ENCODE measurements at regions not wholly inside any gene's neighbourhood (a gene's known extent, or its start where the extent isn't known, plus 50 kb on each side); places are given as distances from the start of the nearest gene placed in this dataset.

GRCh38 chr17:73694491-73694890 lies 50.2 kb upstream of the SDK2 start:
- no peak for ATAC-seq

DNA sequence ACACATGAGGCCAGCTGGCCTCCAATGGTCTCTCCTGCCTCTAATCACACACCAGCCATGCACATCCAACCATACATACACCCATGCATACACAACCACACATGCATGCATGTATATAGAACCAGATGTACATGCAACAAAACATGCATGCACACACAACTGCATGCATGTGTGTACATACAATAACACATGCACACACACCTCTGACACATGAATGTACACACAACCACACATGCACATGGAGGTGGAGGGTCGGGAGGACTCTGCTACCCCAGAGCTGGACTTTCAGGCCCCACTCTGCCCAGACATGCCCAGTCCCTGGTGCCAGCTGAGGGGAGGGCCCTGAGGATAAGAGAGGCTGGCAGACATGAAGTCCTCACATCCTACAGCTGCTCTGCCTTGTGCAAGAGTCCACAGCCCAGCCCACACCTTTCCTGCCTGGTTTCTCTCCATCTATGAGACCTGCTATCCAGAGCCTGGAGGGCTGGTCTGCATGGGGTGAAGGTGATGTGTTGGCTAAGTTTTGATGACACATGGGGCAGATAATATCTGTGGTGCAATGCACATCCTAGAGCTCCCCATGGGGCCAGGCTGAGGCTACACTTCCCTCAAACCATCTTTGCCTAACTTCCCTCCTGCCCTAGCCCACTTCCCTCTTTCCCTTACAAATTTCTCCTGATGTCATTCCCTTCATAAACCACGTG lies 50.9 kb upstream of the SDK2 start:
- ATAC-seq, result no peak

DNA sequence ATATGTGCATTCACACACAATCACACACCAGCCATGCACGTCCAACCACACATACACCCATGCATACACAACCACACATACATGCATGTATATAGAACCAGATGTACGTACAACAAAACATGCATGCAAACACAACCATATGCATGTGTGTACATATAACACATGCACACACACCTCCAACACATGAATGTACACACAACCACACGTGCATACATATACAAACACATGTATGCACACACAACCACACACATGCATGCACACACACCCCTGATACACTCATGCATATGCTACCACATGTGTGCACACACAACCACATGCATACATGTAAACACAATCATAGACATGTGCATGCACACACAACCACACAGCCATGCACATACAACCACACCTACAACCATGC lies 52.0 kb upstream of the SDK2 start:
- ATAC-seq, result no peak

DNA sequence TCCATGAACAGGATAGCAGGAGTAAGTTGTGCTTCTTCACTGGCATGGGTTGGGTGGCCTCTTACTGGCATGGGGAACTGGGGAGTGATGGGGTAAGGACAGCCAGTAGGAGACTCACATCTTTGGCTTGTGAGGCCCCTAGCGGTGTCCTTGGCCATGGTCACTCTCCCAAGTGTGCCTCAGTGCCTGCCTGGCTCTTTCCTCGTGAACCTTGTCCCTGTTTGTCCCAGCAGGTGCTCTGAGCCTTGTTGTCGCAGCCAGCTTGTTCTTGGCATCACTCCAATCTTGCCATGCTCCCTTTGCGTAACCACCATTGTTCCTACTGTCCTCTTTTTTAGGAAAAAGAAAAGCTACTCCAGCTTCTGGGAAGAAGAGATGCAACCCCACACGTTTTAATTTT lies 53.6 kb upstream of the SDK2 start:
- no peak for ATAC-seq

DNA sequence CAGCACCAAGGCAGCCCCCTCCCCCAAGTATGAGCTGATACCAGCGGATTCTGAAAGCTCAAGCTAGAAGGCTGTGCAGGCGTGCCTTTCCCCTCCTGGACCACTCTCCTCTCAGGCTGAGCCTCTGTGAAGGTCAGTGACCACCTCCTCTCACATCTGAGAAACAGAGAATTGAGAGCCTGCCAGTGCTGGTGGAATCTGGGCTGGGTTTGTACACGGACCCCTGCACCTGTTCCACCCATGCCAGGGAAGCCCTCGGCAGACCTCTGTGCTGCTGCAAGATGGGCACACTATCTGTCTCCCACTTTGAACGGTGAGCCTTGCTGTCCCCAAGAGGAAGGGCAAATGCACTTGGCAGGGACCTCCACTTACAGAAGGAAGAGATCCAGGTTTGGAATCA lies 54.7 kb upstream of the SDK2 start:
- ATAC-seq, result no peak

DNA sequence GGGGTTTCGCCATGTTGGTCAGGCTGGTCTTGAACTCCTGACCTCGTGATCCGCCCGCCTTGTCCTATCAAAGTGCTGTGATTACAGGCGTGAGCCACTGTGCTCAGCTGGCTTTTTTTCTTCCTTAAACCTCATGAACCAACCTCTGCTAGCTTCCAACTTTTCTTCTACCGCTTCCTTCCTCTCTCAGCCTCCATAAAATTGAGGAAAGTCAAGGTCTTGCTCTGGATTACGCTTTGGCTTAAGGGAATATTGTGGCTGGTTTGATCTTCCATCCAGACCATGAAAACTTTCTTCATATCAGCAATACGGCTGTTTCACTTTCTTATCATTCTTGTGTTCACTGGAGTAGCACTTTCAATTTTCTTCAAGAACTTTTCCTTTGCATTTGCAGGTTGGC lies 57.5 kb upstream of the SDK2 start:
- no peak for ATAC-seq

GRCh38 chr17:73703192-73703591 lies 58.9 kb upstream of the SDK2 start:
- ATAC-seq, result no peak

DNA sequence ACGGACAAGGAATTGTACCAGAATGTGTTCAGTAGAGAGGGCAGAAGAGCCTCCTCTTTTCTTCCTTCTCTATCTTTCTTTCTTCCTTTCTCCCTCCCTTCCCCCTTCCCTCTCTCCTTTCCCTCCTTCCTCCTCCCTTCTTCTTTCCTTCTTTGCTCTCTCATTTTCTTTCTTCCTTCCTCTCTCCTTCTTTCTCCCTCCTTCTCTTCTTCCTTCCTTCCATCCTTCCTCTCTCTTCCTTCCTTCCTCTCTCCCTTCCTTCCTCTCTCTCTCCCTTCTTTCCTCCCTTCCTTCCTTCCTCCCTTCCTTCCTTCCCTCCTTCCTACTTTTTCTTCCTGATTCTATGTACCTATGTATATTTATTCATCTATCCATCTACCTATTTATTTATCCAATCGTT lies 59.7 kb upstream of the SDK2 start:
- no peak for ATAC-seq

DNA sequence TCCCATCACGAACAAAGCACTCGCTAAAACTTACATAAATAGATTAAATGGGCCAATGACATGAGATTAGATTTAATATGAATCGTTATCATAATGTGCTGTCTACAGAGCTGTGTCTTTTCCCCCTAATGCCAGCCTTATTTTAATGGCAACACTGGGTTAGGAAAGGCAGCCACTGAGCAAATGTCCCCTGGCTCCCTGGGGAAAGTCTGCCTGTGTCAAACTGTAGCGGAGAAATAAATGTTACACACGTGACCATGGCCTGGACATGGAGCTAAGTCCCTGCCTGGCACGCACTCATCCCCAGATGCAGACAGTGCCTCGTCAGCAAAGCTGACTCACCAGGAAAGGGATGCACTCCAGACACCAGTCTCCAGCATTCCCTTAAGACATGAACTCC lies 61.3 kb upstream of the SDK2 start:
- no peak for ATAC-seq

DNA sequence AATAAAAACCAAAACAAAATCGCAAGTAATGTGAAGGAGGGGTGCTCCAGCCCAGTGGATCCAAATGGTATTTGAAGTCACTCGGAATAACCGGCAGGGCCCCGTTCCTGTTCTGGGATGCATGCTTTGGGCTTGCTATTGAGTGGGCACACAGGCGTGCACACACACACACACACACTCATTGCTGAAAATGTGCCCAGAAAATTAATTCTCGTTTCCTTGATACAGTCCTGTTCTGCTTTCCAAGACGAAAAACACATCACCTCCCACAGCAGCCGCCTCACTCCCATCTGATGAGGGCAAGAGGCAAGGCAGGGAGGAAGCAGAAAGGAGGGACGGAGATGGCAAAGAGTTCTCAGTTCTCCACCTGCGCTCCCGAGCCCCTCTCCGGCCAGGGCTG lies 62.2 kb upstream of the SDK2 start:
- ATAC-seq, result no peak

- ATAC-seq, result no peak
Observed at GRCh38 chr17:73706858-73707257, 62.6 kb upstream of the SDK2 start.

GRCh38 chr17:73707358-73707757 lies 63.1 kb upstream of the SDK2 start:
- no peak for ATAC-seq

GRCh38 chr17:73710095-73710592 lies 65.9 kb upstream of the SDK2 start:
- peak in 1 of 2 donors; percentile 51 for ATAC-seq

DNA sequence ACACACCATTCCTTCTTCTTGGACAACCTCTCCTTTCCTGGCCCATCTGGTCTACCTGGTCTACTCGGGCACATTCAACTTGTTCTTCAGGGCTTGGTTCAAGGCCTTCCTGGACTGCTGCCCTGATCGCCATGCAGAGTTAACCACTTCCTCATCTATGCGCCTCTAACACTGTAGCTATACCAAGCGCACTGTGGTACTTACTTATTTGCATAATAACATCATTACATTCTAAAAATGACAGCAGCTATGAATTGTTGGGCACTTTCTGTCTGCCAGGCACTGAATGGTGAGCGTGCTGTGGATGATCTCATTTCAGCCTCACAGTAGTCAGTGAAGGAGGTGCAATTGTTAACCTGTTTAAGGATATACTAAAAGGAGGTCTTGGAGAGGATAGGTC lies 66.9 kb upstream of the SDK2 start:
- peak in 1 of 2 donors; percentile 24 for ATAC-seq

GRCh38 chr17:73711916-73712315 lies 67.7 kb upstream of the SDK2 start:
- ATAC-seq, result no peak

GRCh38 chr17:73713136-73713535 lies 68.9 kb upstream of the SDK2 start:
- ATAC-seq, result no peak

- no peak for ATAC-seq
Observed at GRCh38 chr17:73715769-73716168, 71.5 kb upstream of the SDK2 start.

GRCh38 chr17:73717690-73718089 lies 73.4 kb upstream of the SDK2 start:
- ATAC-seq, result no peak

DNA sequence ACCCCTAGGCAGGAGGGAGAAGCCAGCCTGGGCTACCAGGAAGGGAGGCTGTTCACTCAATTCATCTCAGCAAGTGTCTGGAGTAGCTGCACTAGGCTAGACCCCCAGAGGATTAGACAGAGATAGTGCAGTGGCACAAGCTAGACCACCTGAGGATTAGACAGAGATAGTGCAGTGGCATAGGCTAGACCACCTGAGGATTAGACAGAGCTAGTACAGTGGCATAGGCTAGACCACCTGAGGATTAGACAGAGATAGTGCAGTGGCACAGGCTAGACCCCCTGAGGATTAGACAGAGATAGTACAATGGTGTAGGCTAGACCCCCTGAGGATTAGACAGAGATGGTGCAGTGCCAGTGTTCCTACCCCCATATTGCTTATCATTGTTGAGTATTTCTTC lies 74.1 kb upstream of the SDK2 start:
- ATAC-seq, result no peak

DNA sequence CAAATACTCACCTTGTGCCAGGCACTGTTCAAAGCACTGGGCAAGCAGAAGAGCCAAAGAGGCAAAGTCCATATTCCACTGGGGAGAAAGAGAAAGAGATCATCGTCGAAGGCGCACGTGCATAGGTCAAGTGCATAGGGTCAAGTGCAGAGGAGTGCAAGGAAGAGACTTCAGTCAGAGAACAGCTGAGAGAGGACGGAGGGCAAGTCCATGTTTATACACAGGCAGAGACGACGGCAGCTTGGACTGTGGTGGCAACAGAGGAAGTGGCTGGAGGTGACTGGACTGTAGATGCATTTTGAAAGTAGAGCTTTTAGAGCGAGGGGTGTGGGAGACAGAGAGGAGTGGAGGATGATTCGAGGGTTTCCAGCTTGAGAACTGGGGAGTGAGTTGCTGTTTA lies 74.7 kb upstream of the SDK2 start:
- no peak for ATAC-seq

- ATAC-seq, result no peak
Observed at GRCh38 chr17:73719588-73720071, 75.4 kb upstream of the SDK2 start.

- no peak for ATAC-seq
Observed at GRCh38 chr17:73720187-73720834, 76.1 kb upstream of the SDK2 start.

DNA sequence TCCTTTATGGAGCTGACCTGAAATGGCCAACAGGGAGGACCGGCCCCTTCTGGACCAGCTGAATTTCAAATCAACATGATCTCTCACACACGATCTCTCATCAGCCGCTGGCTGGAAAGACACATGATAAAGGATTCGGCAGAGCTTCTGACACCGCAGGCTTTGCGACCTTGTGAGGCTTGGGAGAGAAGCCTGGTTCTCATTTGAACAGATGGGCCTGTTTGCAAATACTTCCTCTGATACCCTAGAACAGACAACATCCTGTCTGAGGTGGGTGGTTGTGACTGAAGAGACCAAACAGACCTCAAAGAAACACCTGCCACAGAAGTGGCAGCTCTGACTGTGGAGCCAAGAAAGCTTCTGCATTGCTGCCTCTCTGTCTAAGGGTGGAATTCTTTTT lies 77.9 kb upstream of the SDK2 start:
- ATAC-seq, result peak; percentile 55 to 65

- no peak for ATAC-seq
Observed at GRCh38 chr17:73723317-73723716, 79.1 kb upstream of the SDK2 start.

GRCh38 chr17:73724341-73724740 lies 80.1 kb upstream of the SDK2 start:
- ATAC-seq, result no peak

Measured in activated CD4-positive, CD25-positive, alpha-beta regulatory T cell treated with anti-CD3 and anti-CD28 coated beads, Interleukin-2, amount 50 U/mL, for 24 hours (primary cell).